H9 (cell line): ENCODE measurements at regions not wholly inside any gene's neighbourhood (a gene's known extent, or its start where the extent isn't known, plus 50 kb on each side); places are given as distances from the start of the nearest gene placed in this dataset.

Experiments
- DNase-seq: peaks from one replicate; pipeline ENCODE4 v3.0.0-alpha.2; 2017
- H2AFZ ChIP-seq: one replicate; pipeline ENCODE4 v1.6.1; 2013; ENCODE audit warnings: mild to moderate bottlenecking, low read length, control low read depth, moderate library complexity
- H2AK5ac ChIP-seq: 2 replicates; pipeline ENCODE4 v1.6.1; 2013; ENCODE audit warnings: low read length, control low read depth, mixed read lengths; ENCODE audit not compliant: insufficient read length
- H2BK120ac ChIP-seq: one replicate; pipeline ENCODE4 v1.6.1; 2013; ENCODE audit warnings: low read depth, mild to moderate bottlenecking, low read length, control low read depth, inconsistent platforms; ENCODE audit not compliant: poor library complexity, severe bottlenecking
- H2BK12ac ChIP-seq: 2 replicates; pipeline ENCODE4 v1.6.1; 2013; ENCODE audit warnings: low read length, control low read depth, mixed read lengths, low read depth; ENCODE audit not compliant: insufficient read length
- H2BK15ac ChIP-seq: 2 replicates; pipeline ENCODE4 v1.6.1; 2013; ENCODE audit warnings: low read depth, low read length, control low read depth
- H2BK20ac ChIP-seq: one replicate; pipeline ENCODE4 v1.6.1; 2013; ENCODE audit warnings: low read depth, mild to moderate bottlenecking, low read length, control low read depth, inconsistent platforms; ENCODE audit not compliant: poor library complexity, severe bottlenecking
- H2BK5ac ChIP-seq: 2 replicates; pipeline ENCODE4 v1.6.1; 2013; ENCODE audit warnings: low read length, control low read depth, mixed read lengths; ENCODE audit not compliant: insufficient read length
- H3K14ac ChIP-seq: 2 replicates; pipeline ENCODE4 v1.6.1; 2013; ENCODE audit warnings: low read length, control low read depth; ENCODE audit not compliant: insufficient read depth
- H3K18ac ChIP-seq: 2 replicates; pipeline ENCODE4 v1.6.1; 2013; ENCODE audit warnings: low read depth, mild to moderate bottlenecking, mixed read lengths, low read length, control low read depth; ENCODE audit not compliant: insufficient read length
- H3K23ac ChIP-seq: 2 replicates; pipeline ENCODE4 v1.6.1; 2013; ENCODE audit warnings: low read length, control low read depth, mixed read lengths, low read depth; ENCODE audit not compliant: insufficient read length
- H3K23me2 ChIP-seq: 2 replicates; pipeline ENCODE4 v1.6.1; 2013; ENCODE audit warnings: low read depth, mild to moderate bottlenecking, mixed read lengths, low read length, control low read depth; ENCODE audit not compliant: insufficient read length, poor library complexity, severe bottlenecking
- H3K27ac ChIP-seq: 2 replicates; pipeline ENCODE4 v1.5.1; 2013; ENCODE audit warnings: low read length, control low read depth, mixed read lengths, low read depth; ENCODE audit not compliant: insufficient read length
- H3K27me3 ChIP-seq: 2 replicates; pipeline ENCODE4 v1.6.1; 2013; ENCODE audit warnings: low read length, control low read depth, inconsistent platforms; ENCODE audit not compliant: insufficient read depth
- H3K4ac ChIP-seq: 2 replicates; pipeline ENCODE4 v1.6.1; 2013; ENCODE audit warnings: low read depth, mild to moderate bottlenecking, control low read depth, inconsistent platforms, low read length, moderate library complexity
- H3K4me1 ChIP-seq: 2 replicates; pipeline ENCODE4 v1.6.1; 2013; ENCODE audit warnings: low read length, control low read depth, inconsistent platforms; ENCODE audit not compliant: insufficient read depth
- H3K4me2 ChIP-seq: 2 replicates; pipeline ENCODE4 v1.6.1; 2013; ENCODE audit warnings: low read length, control low read depth, mixed read lengths; ENCODE audit not compliant: insufficient read length, insufficient read depth
- H3K56ac ChIP-seq: 2 replicates; pipeline ENCODE4 v1.6.1; 2013; ENCODE audit warnings: low read depth, mild to moderate bottlenecking, mixed read lengths, low read length, control low read depth; ENCODE audit not compliant: insufficient read length
- H3K79me1 ChIP-seq: 2 replicates; pipeline ENCODE4 v1.6.1; 2013; ENCODE audit warnings: low read depth, mild to moderate bottlenecking, moderate library complexity, low read length, control low read depth, inconsistent platforms; ENCODE audit not compliant: insufficient read depth, poor library complexity, severe bottlenecking
- H3K79me2 ChIP-seq: 2 replicates; pipeline ENCODE4 v1.6.1; 2013; ENCODE audit warnings: low read length, control low read depth, inconsistent platforms; ENCODE audit not compliant: insufficient read depth
- H3K9ac ChIP-seq: 2 replicates; pipeline ENCODE4 v1.6.1; 2013; ENCODE audit warnings: low read length, control low read depth, mixed read lengths; ENCODE audit not compliant: insufficient read length; ENCODE audit errors: extremely low read depth
- H3K9me3 ChIP-seq: one replicate; pipeline ENCODE4 v1.6.1; 2013; ENCODE audit warnings: low read depth, low read length, inconsistent platforms; ENCODE audit not compliant: control insufficient read depth
- H3T11ph ChIP-seq: one replicate; pipeline ENCODE4 v1.6.1; 2013; ENCODE audit warnings: mild to moderate bottlenecking, low read length, control low read depth, inconsistent platforms
- H4K20me1 ChIP-seq: one replicate; pipeline ENCODE4 v1.6.1; 2013; ENCODE audit not compliant: control insufficient read depth, insufficient read length, insufficient read depth
- H4K5ac ChIP-seq: 2 replicates; pipeline ENCODE4 v1.6.1; 2013; ENCODE audit warnings: low read depth, mild to moderate bottlenecking, mixed read lengths, low read length, control low read depth; ENCODE audit not compliant: insufficient read length
- H4K8ac ChIP-seq: replicated peaks from 2 replicates; pipeline ENCODE4 v1.6.1; 2013; ENCODE audit warnings: low read length, control low read depth, mixed read lengths, low read depth; ENCODE audit not compliant: insufficient read length
- H4K91ac ChIP-seq: 2 replicates; pipeline ENCODE4 v1.6.1; 2013; ENCODE audit warnings: low read depth, mild to moderate bottlenecking, moderate library complexity, mixed read lengths, low read length, control low read depth; ENCODE audit not compliant: insufficient read length
- H3K27ac Mint-ChIP-seq, 3 experiments: 2 replicates in 2 of 3; 3 replicates in 1 of 3; pipeline ENCODE4 v1.8.0; 2020 to 2021; ENCODE audit warnings: mixed read lengths in 3 of 3, mild to moderate bottlenecking in 1 of 3, moderate library complexity in 1 of 3
- H3K27me3 Mint-ChIP-seq: 2 replicates; pipeline ENCODE4 v1.8.0; 2021; ENCODE audit warnings: low read depth, mild to moderate bottlenecking, moderate library complexity, mixed read lengths
- H3K36me3 Mint-ChIP-seq, 3 experiments: 2 replicates in 2 of 3; 3 replicates in 1 of 3; pipeline ENCODE4 v1.8.0; 2020 to 2021; ENCODE audit warnings: low read depth in 3 of 3, mixed read lengths in 3 of 3; ENCODE audit not compliant: insufficient read depth in 1 of 3
- H3K4me1 Mint-ChIP-seq, 2 experiments: 2 replicates each; pipeline ENCODE4 v1.8.0; 2020; ENCODE audit warnings: mixed read lengths in 2 of 2
- H3K4me3 Mint-ChIP-seq, 2 experiments: 2 replicates in 1 of 2; 3 replicates in 1 of 2; pipeline ENCODE4 v1.8.0; 2020 to 2021; ENCODE audit warnings: mild to moderate bottlenecking in 2 of 2, mixed read lengths in 2 of 2, moderate library complexity in 1 of 2
- H3K9me3 Mint-ChIP-seq, 2 experiments: 2 replicates in 1 of 2; 3 replicates in 1 of 2; pipeline ENCODE4 v1.8.0; 2020; ENCODE audit warnings: mild to moderate bottlenecking in 2 of 2, mixed read lengths in 2 of 2, moderate library complexity in 1 of 2
- CTCF ChIP-seq: fragments of 200-600 bp; sonication (generic); conservative IDR thresholded peaks from 3 replicates; pipeline ENCODE4 v1.8.0; 2021; ENCODE audit warnings: antibody characterized with exemption, mild to moderate bottlenecking
- WGBS: extraction: QIAGEN DNeasy Blood & Tissue Kit; methylation state at CpG from one replicate; pipeline ENCODE4 v1.1.7; 2013; ENCODE audit warnings: missing lambda C conversion rate, low lambda C conversion rate, mixed read lengths; ENCODE audit not compliant: insufficient read length; ENCODE audit errors: extremely low coverage; 5-methylcytosine and 5-hydroxymethylcytosine counted together

- WGBS, result no CpG with 5 or more reads among the region's 8 CpGs
- Histone ChIP-seq H3K79me2 (no peaks in the 10 kb centered on the region), H2BK5ac (no peak overlapping the region), H2BK20ac (no peak overlapping the region), H4K91ac (no peak overlapping the region), H3K27me3 (no peaks in the 10 kb centered on the region), H2AK5ac (no peak overlapping the region), H2BK120ac (no peak overlapping the region), H4K8ac (no peak overlapping the region), H3K9ac (no peak overlapping the region), H2AFZ (no peak overlapping the region), H2BK15ac (no peak overlapping the region), H4K5ac (no peak overlapping the region), H3T11ph (no peak overlapping the region), H3K4me2 (no peak overlapping the region), H3K4ac (no peak overlapping the region), H3K56ac (no peak overlapping the region), H3K9me3 (no peaks in the 10 kb centered on the region), H3K79me1 (no peaks in the 10 kb centered on the region), H3K23me2 (no peaks in the 10 kb centered on the region), H3K14ac (no peak overlapping the region), H3K4me1 (peaks cover 2% of the 10 kb centered on the region; the same call in 1 of the 2 replicates), H3K18ac (no peak overlapping the region), H3K23ac (no peak overlapping the region), H2BK12ac (no peak overlapping the region), H3K27ac (no peak overlapping the region), H4K20me1 (no peaks in the 10 kb centered on the region)
- peaks cover 31 to 32% of the 10 kb centered on the region in 2 experiments for H3K4me1 Mint-ChIP-seq
- peaks cover 0 to 54% of the 10 kb centered on the region in 2 experiments; a peak in 2 of 5 replicates for H3K9me3 Mint-ChIP-seq
- peaks cover 0 to 3% (median 0%) of the 10 kb centered on the region in 3 experiments; a peak in 1 of 7 replicates for H3K36me3 Mint-ChIP-seq
- TF ChIP-seq CTCF, result no peak
- H3K27me3 Mint-ChIP-seq, result peaks cover 2% of the 10 kb centered on the region
- no peak overlapping the region for H3K4me3 Mint-ChIP-seq
- no peak for DNase-seq
- no peak overlapping the region; a peak in 1 of 7 replicates for H3K27ac Mint-ChIP-seq
Observed at GRCh38 chrX:9336456-9336855, 128.4 kb upstream of the TBL1X start.
